Upper lobe of left lung (tissue), 6 donors: ENCODE measurements at regions not wholly inside any gene's neighbourhood (a gene's known extent, or its start where the extent isn't known, plus 50 kb on each side); places are given as distances from the start of the nearest gene placed in this dataset.
A peak's percentile ranks its signal among the peaks of the same experiment; 100 is the strongest.

ENCODE experiments used
- ATAC-seq, 2 donors: fragments of 200-7000 bp; cut with Tn5 transposase; one replicate each; pipeline ENCODE4 v1.9.1; 2022; ENCODE audit warnings: mild to moderate bottlenecking in 2 of 2, moderate library complexity in 2 of 2; ENCODE audit not compliant: low FRiP score in 2 of 2
- DNase-seq, 2 donors: peaks; one replicate each; pipeline ENCODE4 v3.0.0-alpha.2; 2019 to 2020
- H3K27ac ChIP-seq, 4 donors: fragments of 200-600 bp; sonication (generic); one replicate each; pipeline ENCODE4 v1.5.1; 2016 to 2019
- H3K27me3 ChIP-seq, 4 donors: fragments of 200-600 bp; sonication (generic); one replicate each; pipeline ENCODE4 v1.5.1; 2017 to 2019
- H3K36me3 ChIP-seq, 4 donors: fragments of 200-600 bp; sonication (generic); one replicate each; pipeline ENCODE4 v1.5.1; 2016 to 2019
- H3K4me1 ChIP-seq, 4 donors: fragments of 200-600 bp; sonication (generic); one replicate each; pipeline ENCODE4 v1.5.1; 2018 to 2019
- H3K4me3 ChIP-seq, 4 donors: fragments of 200-600 bp; sonication (generic); one replicate each; pipeline ENCODE4 v1.5.1; 2017 to 2019; ENCODE audit warnings: mild to moderate bottlenecking in 2 of 4, moderate library complexity in 1 of 4
- H3K9me3 ChIP-seq, 4 donors: fragments of 200-600 bp; sonication (generic); one replicate each; pipeline ENCODE4 v1.5.1; 2018 to 2019
- CTCF ChIP-seq, 6 experiments: fragments of 450-650 bp in 4 of 6; fragments of 200-600 bp in 2 of 6; sonication (generic) in 2 of 6; IDR thresholded peaks; one replicate each; pipeline ENCODE4 v1.5.1; 2016 to 2019; ENCODE audit warnings: antibody characterized with exemption in 6 of 6
- EP300 ChIP-seq, 4 donors: sonication (generic); formaldehyde crosslinking; IDR thresholded peaks; one replicate each; pipeline ENCODE4 v1.5.1; 2017; ENCODE audit warnings: antibody characterized with exemption in 4 of 4, control low read depth in 2 of 4
- POLR2A ChIP-seq, 4 donors: fragments of 450-650 bp; IDR thresholded peaks; one replicate each; pipeline ENCODE4 v1.5.1; 2016 to 2017; ENCODE audit warnings: antibody characterized with exemption in 4 of 4, mild to moderate bottlenecking in 2 of 4
- POLR2AphosphoS5 ChIP-seq, 2 donors: sonication (generic); formaldehyde crosslinking; IDR thresholded peaks; one replicate each; pipeline ENCODE4 v1.5.1; 2017; ENCODE audit warnings: antibody characterized with exemption in 2 of 2
- WGBS, 2 donors: methylation state at CpG; one replicate each; pipeline ENCODE4 v1.1.5; 2017 to 2018; 5-methylcytosine and 5-hydroxymethylcytosine counted together
- donor health status: DM: no; HTN: no; CAD: no; lungs with moderate emphysema.
- donor health status: DM: no; HTN: yes; CAD: no; lungs with severe emphysema.

GRCh38 chr15:68506071-68506470 is 72.7 kb upstream of the CORO2B start:
- Histone ChIP-seq H3K4me1 (no peaks in the 10 kb centered on the region), H3K36me3 (no peaks in the 10 kb centered on the region), H3K27me3 (no peaks in the 10 kb centered on the region), H3K27ac (no peak overlapping the region), H3K9me3 (no peaks in the 10 kb centered on the region), H3K4me3 (no peak overlapping the region)
- DNase-seq (peak in 1 of 2 donors; percentile 8), ATAC-seq (no peak)
- no peak for TF ChIP-seq CTCF (IDR thresholded peaks at IDR 0.05)
- TF ChIP-seq EP300 (IDR thresholded peaks at IDR 0.05): no peak
- no peak for TF ChIP-seq POLR2A (IDR thresholded peaks at IDR 0.05)
- TF ChIP-seq POLR2AphosphoS5 (IDR thresholded peaks at IDR 0.05): no peak
- 80 to 86% methylated on average over 1 to 2 of the region's 2 CpGs for WGBS, 2 donors

- H3K36me3 ChIP-seq: no peaks in the 10 kb centered on the region
- no peak overlapping the region for H3K27ac ChIP-seq
- H3K27me3 ChIP-seq: no peaks in the 10 kb centered on the region
- no peaks in the 10 kb centered on the region for H3K4me1 ChIP-seq
- H3K4me3 ChIP-seq: no peak overlapping the region
- TF ChIP-seq POLR2A (IDR thresholded peaks at IDR 0.05) (no peak), POLR2AphosphoS5 (IDR thresholded peaks at IDR 0.05) (no peak), CTCF (IDR thresholded peaks at IDR 0.05) (no peak), EP300 (IDR thresholded peaks at IDR 0.05) (no peak)
- WGBS, 2 donors: 85 to 96% methylated on average over 2 of the region's 2 CpGs
- ATAC-seq: no peak
- H3K9me3 ChIP-seq: no peaks in the 10 kb centered on the region
- no peak for DNase-seq
Measured at GRCh38 chr15:68507447-68507846, 71.3 kb upstream of the CORO2B start.

GRCh38 chr15:68508485-68509189 is 70.2 kb upstream of the CORO2B start:
- Histone ChIP-seq H3K27me3 (no peaks in the 10 kb centered on the region), H3K9me3 (no peaks in the 10 kb centered on the region), H3K4me3 (no peak overlapping the region), H3K4me1 (no peaks in the 10 kb centered on the region), H3K27ac (no peak overlapping the region), H3K36me3 (no peaks in the 10 kb centered on the region)
- no peak for ATAC-seq
- WGBS, 2 donors: 86 to 91% methylated on average over 10 to 12 of the region's 12 CpGs
- DNase-seq: peak; percentile 9 to 41
- TF ChIP-seq POLR2A (IDR thresholded peaks at IDR 0.05): no peak
- no peak for TF ChIP-seq POLR2AphosphoS5 (IDR thresholded peaks at IDR 0.05)
- no peak for TF ChIP-seq CTCF (IDR thresholded peaks at IDR 0.05)
- TF ChIP-seq EP300 (IDR thresholded peaks at IDR 0.05): no peak

- no peak for DNase-seq
- H3K9me3 ChIP-seq: no peaks in the 10 kb centered on the region
- H3K36me3 ChIP-seq: no peaks in the 10 kb centered on the region
- H3K4me1 ChIP-seq: no peaks in the 10 kb centered on the region
- no peaks in the 10 kb centered on the region for H3K27me3 ChIP-seq
- 56 to 62% methylated on average over 2 of the region's 2 CpGs for WGBS, 2 donors
- ATAC-seq: no peak
- TF ChIP-seq EP300 (IDR thresholded peaks at IDR 0.05) (no peak), POLR2AphosphoS5 (IDR thresholded peaks at IDR 0.05) (no peak), POLR2A (IDR thresholded peaks at IDR 0.05) (no peak), CTCF (IDR thresholded peaks at IDR 0.05) (no peak)
- H3K27ac ChIP-seq: no peak overlapping the region
- no peak overlapping the region for H3K4me3 ChIP-seq
Measured at GRCh38 chr15:68510558-68510957, 68.2 kb upstream of the CORO2B start.
